Thyroid gland (tissue), 4 donors: ENCODE measurements at regions not wholly inside any gene's neighbourhood (a gene's known extent, or its start where the extent isn't known, plus 50 kb on each side); places are given as distances from the start of the nearest gene placed in this dataset.

Source experiments
- POLR2A ChIP-seq, 2 donors: fragments of 450-650 bp; IDR thresholded peaks; one replicate each; pipeline ENCODE4 v1.6.1; 2017; ENCODE audit warnings: antibody characterized with exemption in 2 of 2, mild to moderate bottlenecking in 2 of 2, moderate library complexity in 1 of 2
- TF ChIP-seq, protein P1 (sequence below), 6 experiments: fragments of 200-600 bp in 3 of 6; fragments of 450-650 bp in 3 of 6; sonication (generic) in 3 of 6; IDR thresholded peaks; one replicate each; pipeline ENCODE4 v1.5.1; 2016 to 2019; ENCODE audit warnings: antibody characterized with exemption in 6 of 6, mild to moderate bottlenecking in 2 of 6, inconsistent platforms in 1 of 6, moderate library complexity in 1 of 6

GRCh38 chr2:78145395-78145996, 623.3 kb upstream of the LRRTM4 start:
- TF ChIP-seq, protein P1, sequence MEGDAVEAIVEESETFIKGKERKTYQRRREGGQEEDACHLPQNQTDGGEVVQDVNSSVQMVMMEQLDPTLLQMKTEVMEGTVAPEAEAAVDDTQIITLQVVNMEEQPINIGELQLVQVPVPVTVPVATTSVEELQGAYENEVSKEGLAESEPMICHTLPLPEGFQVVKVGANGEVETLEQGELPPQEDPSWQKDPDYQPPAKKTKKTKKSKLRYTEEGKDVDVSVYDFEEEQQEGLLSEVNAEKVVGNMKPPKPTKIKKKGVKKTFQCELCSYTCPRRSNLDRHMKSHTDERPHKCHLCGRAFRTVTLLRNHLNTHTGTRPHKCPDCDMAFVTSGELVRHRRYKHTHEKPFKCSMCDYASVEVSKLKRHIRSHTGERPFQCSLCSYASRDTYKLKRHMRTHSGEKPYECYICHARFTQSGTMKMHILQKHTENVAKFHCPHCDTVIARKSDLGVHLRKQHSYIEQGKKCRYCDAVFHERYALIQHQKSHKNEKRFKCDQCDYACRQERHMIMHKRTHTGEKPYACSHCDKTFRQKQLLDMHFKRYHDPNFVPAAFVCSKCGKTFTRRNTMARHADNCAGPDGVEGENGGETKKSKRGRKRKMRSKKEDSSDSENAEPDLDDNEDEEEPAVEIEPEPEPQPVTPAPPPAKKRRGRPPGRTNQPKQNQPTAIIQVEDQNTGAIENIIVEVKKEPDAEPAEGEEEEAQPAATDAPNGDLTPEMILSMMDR (IDR thresholded peaks at IDR 0.05): no peak
- no peak for TF ChIP-seq POLR2A (IDR thresholded peaks at IDR 0.05)
